Stimulated activated CD4-positive, alpha-beta T cell treated with anti-CD3 and anti-CD28 coated beads, Interleukin-15, amount 100 ng/mL, for 24 hours (primary cell): ENCODE measurements at regions not wholly inside any gene's neighbourhood (a gene's known extent, or its start where the extent isn't known, plus 50 kb on each side); places are given as distances from the start of the nearest gene placed in this dataset.
"Not testable (repeated sequence)": the region's sequence is repeated elsewhere in the genome, so short reads cannot be mapped to it uniquely, and the experiment has no call there.

ENCODE experiments used
- DNase-seq: peaks from one replicate; pipeline ENCODE4 v3.0.0-alpha.2; 2020

- DNase-seq = no peak
Observed at GRCh38 chr7:27032839-27033238, 63.0 kb downstream of the HOXA1 start.

DNA sequence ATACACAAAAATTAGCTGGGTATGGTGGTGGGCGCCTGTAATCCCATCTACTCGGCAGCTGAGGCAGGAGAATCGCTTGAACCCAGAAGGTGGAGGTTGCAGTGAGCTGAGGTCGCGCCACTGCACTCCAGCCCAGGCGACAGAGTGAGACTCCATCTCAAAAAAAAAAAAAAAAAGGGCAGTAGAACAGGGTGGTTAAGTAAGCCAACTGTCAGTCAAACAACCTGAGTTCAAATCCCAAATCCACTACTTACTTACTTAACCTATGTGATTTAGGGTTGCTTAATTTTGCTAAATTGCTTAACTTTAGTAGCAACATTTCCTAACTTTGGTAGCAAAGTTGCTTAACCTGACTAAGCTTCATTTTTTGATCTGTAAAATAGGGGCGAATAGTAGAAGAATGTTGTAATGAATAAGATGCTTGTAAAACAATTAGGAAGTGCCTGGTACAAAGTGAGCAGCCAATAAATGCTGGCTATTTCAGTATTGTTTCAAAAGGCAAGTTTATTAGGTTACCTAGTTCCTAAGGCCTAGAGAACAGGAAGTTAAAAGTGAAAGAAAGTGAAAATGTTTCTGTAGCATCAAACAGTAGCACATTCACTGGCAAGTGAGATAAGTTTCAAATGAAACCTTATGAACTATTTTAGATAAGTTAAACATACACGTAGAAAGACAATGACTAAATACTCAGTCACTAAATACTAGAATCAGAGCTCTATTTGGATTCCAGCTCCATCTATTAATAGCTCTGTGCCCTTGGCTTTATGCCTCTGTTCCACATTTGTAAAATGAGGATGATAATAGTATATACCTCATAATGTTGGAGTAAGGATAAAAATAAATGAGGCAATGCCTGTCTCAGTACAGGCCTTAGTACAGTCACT is 64.3 kb downstream of the HOXA1 start:
- DNase-seq = no peak

- DNase-seq = no peak
Observed at GRCh38 chr7:27030393-27031050, 65.3 kb downstream of the HOXA1 start.

DNA sequence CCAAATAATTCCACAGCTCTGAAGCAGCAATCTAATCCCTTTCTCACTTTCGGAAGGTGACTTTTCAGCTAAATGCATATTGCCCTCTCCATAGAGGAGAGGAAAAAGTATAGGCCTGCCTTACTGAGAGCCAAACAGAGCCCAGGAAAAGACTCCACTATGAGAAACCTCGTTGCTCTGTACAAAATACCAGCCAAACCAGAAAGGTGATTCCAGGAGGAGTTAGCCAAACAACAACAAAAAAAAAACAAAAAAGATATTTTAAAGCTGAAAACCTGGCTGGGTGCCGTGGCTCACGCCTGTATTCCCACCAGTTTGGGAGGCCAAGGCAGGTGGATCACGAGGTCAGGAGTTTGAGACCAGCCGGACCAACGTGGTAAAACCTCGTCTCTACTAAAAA is 70.5 kb downstream of the HOXA1 start:
- no peak for DNase-seq

DNA sequence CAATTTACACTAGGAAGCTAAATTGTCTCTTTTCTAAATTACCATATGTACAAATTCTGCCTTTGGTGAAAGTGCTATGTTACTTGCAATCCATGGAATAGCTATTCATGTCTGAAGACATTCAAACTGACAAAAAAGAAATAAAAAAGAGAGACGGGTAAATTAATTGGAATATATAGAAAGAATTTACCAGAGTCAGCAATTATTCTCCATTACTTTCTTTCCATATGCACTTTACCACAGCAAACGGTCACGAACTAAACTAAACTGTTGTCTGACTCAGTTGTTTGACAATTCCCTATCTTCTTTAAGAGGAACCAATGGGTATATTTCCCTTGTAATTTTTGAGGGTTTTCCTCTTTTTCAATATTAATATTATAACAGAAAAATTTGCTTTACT is 85.7 kb downstream of the HOXA1 start:
- DNase-seq = no peak

DNA sequence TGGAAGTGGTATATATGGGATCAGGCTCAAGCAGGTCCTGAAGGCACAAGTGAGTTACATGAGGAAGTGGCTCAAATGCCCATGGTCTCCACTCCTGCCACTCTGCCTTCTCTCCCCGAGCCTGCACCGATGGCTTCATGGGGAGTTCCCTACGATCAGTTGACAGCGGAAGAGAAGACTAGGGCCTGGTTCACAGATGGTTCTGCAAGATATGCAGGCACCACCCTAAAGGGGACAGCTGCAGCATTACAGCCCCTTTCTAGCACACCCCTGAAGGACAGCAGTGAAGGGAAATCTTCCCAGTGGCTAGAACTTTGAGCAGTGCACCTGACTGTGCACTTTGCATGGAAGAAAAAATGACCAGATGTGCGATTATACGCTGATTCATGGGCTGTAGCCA is 95.3 kb downstream of the HOXA1 start:
- no peak for DNase-seq

DNA sequence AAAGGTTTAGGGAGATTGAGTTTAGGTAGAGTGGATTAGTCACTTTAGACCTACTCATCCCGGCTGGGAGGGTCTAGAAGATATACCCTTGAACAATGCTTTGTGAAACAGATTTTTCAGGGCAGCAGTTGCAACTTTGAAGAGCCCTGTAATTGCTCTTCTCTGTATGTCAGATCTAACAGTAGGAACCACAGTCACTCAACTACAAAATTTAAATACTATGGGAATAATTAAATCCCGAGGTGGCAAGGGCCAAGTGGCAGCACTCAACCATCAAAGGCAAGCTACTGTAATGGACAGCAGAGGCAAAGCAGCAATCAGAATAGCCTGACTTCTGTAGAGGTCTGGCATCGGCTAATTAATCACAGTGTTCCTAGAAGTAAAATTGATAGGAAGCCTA is 97.5 kb downstream of the HOXA1 start:
- DNase-seq = not testable (repeated sequence)

- no peak for DNase-seq
Observed at GRCh38 chr7:26995666-26996065, 100.1 kb downstream of the HOXA1 start.

- no peak for DNase-seq
Observed at GRCh38 chr7:26993816-26994810, 101.7 kb downstream of the HOXA1 start.

DNA sequence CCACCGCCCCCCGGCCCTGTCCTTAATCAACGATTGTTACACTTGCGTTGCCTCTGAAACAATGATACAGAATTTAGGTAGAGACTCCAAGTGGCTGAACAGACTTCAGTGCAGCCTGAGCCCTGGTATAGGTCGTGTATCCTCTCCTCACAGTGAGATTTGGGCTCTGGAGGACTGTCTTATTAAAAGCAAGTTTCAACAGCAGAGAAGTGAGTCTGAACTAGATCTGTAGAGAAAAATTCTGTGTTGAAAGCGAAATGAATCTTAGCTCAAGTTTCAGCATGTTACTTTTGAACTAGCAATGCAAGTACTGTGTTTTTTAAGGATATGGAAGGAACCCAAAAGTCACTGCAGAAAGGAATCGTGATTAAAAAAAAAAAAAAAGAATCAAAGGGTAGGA is 103.1 kb downstream of the HOXA1 start:
- DNase-seq = no peak

DNA sequence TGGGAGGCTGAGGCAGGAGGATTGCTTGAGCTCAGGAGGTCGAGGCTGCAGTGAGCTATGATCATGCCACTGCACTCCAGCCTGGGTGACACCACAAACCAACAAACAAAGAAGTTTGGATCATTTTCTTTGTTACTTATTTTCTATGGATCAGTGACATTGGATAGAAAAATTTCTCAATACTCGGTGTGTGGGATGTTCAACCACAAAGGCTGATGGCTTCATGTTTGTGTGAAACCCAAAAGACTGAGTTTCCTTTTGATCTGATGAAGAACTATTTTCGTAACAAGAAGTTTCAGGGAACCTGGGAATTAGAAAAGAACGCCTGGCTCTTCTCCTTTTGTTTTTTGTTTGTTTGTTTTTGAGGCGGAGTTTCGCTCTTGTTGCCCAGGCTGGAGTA is 104.0 kb downstream of the HOXA1 start:
- no peak for DNase-seq

DNA sequence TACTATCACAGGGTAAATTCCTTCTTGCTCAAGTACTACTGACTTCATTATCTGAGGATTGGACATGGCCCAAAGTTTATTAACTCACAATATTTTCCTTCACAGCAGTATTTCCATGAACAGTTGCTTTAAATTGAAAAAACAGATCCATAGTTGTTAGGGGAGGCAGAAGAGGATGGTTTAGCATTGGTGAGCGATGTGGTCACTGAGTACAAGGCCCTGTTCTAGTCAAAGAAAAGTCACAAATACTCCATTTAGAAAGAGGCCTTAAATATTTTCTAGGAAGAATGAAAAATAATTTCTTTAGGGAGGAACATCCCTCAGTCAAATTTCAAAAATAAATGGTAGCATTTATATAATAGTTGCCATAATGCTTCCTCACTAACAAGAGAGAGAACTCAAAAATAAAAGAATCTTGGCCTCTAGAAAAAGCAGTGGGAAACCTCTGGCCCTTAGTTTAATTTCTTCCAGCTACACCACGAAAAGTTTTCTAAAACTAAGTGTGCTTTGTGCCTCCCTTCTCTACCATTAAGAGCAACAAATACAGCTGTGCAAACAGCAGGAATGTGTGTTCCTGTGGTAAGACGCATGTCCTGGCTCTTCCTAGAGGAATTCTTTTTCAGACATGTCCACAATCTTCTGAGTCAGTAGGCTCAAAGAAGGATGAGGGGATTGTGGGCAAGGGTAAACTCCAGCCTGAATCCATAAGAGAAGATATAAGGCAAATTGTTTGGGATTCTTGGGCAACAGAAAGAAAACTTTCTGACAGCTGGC is 105.7 kb downstream of the HOXA1 start:
- DNase-seq = no peak

DNA sequence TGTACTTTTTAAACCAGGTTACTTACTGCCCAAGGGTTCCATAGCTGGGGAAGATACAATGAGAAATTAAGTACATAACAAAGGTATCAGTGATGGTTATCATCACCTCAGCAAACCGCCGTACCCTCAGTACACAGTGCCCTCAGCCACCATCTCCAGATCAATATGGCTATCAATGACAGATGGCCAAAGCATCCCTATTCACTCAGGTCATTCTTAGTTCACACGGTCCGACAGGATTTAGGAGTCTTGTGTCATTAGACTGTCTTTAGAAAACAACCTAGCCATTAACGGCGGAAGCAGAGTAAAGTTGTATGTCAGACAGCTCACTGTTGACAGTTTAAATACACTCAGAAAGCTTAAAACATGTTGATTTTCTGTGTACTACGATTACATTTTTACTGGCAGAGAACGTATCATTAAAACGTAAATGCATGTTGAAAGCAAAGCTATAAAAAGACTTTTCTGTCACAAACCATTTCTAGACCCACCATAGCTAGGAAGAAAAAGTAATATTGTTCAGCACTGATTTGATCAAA is 106.9 kb downstream of the HOXA1 start:
- DNase-seq = no peak

DNA sequence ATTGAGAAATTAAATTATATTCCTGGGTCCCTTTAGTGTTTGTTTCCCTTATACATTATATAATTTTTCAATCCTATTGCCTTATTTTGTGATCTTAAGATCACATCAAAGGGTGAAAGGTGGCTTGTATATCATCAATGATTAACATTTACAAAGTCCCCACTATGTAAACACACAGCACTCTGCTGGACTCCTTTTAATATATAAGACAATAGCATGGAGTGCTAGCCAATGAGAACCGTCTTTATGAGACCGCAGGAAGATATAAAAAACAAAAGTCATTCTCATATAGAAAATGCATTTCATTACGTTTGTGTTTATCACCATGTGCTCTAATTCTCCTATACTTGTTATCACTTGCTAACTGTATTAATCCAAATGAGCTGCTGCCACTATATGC is 108.5 kb downstream of the HOXA1 start:
- DNase-seq = no peak

DNA sequence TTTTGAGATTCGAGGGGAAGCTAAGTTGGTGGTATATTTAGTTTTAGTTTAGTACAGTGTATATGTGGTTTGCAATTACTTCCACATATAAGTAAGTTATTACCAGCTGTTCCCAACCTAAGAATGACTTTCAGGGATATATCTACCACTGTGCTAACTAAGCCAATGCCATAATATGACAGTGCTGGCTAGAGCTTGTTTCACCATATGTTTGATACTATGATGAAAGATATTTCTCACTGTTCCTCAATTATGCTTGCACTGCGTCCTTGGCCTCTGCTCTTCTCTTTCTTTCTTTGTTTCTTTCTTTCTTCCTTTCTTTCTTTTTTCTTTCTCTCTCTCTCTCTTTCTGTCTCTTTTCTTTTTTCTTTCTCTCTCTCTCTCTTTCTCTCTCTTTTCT is 113.8 kb upstream of the SKAP2 start:
- DNase-seq = no peak

- no peak for DNase-seq
Observed at GRCh38 chr7:26976840-26977239, 112.5 kb upstream of the SKAP2 start.

DNA sequence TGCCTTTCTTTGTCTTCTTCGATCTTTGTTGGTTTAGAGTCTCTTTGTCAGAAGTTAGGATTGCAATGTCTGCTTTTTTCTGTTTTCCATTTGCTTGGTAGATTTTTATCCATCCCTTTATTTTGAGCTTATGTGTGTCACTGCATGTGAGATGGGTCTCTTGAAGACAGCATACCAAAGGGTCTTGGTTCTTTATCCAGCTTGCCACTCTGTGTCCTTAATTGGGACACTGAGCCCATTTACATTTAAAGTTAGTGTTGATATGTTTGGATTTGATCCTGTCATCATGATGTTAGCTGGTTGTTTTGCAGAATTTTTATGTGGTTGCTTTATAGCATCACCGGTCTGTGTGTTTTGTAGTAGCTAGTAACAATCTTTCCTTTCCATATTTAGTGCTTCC is 107.5 kb upstream of the SKAP2 start:
- DNase-seq = not testable (repeated sequence)

GRCh38 chr7:26965724-26966123 is 101.3 kb upstream of the SKAP2 start:
- DNase-seq = no peak

DNA sequence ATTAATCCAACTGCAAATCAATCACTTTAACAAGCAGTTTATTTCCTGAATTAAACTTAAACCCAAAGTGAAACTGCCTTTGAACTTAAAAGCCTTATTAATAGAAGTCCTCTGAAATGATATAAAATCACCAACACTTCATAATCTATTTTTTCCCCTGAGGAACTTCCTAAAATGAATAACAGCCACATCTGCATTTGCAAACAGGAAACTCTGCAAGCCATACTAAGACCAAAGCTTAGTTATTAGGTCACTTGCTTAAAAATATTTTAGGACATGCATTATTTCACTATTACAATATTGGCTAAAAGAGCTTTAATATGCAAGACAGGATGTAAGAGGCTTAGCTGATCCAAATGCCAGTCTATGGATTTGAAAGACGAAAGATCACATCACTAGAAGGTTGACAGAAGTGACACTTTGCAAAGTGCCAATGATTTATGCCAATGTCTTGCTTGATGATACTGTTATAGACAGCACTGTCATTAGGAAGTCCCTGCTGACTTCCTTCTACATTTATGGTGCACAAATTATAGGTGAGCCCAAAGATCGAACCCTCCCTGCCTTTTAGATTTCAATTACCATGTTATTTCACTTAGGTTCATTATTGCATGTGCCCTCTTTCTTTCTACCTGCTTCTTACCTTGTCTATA is 99.9 kb upstream of the SKAP2 start:
- no peak for DNase-seq

DNA sequence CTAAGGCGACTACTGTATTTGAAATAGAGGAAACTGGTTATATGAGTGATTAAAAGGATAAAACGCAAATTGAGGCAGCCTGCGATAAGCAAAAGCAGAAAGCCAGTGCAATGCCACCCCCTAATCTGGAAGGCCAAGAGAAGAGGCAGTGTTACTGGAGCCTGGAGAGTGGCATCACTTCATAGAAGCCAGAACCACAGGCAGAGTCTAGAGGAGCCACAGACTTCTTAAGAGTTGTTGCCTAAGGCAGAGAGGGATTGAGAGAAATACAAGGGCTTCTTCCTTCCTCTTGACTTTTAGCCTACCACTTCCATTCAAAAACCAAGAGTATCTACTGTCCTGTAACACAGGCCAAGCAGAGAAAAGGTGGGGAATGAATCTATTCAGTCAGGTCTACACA is 94.9 kb upstream of the SKAP2 start:
- no peak for DNase-seq

DNA sequence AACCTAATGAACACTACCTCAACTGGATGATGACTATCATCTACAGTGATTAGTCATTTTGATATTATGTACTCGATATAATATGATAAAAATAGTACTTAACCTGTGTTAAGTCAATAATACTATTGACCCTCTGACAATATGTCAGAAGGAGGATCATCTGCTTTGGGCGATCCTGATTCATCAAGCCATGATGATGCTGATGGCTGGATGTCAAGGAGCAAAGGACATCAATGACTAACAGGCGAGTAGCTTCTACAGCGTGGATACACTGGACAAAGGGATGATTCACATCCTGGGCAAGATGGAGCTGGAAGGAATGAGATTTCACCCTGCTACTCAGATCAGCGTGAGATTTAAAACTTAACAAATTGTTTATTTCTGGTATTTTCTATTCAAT is 94.4 kb upstream of the SKAP2 start:
- DNase-seq = no peak

GRCh38 chr7:26955516-26955915 is 91.1 kb upstream of the SKAP2 start:
- no peak for DNase-seq
